SK-N-MC (cell line): ENCODE measurements at regions not wholly inside any gene's neighbourhood (a gene's known extent, or its start where the extent isn't known, plus 50 kb on each side); places are given as distances from the start of the nearest gene placed in this dataset.

Source experiments
- DNase-seq: peaks from one replicate; pipeline ENCODE4 v3.0.0-alpha.2; 2011; ENCODE audit warnings: low read depth, low spot score
- H3K27ac ChIP-seq: fragments of 200-600 bp; sonication (generic); 2 replicates; pipeline ENCODE4 v1.5.1; 2016; ENCODE audit warnings: mixed run types
- H3K36me3 ChIP-seq: fragments of 200-600 bp; sonication (generic); 2 replicates; pipeline ENCODE4 v1.6.1; 2017; ENCODE audit warnings: antibody characterized with exemption, low read length, mixed read lengths; ENCODE audit not compliant: insufficient read depth
- H3K4me3 ChIP-seq: fragments of 200-600 bp; sonication (generic); 2 replicates; pipeline ENCODE4 v1.5.1; 2016
- H3K9ac ChIP-seq: fragments of 200-600 bp; sonication (generic); 2 replicates; pipeline ENCODE4 v1.8.0; 2017; ENCODE audit warnings: mixed run types, mixed read lengths; ENCODE audit not compliant: insufficient read length
- H3K9me3 ChIP-seq: fragments of 200-600 bp; sonication (generic); 2 replicates; pipeline ENCODE4 v1.6.1; 2017; ENCODE audit warnings: low read depth, mild to moderate bottlenecking, antibody characterized with exemption, low read length, moderate library complexity, mixed read lengths
- EZH2 ChIP-seq: fragments of 200-600 bp; sonication (generic); IDR thresholded peaks from one replicate; pipeline ENCODE4 v1.6.1; 2017; ENCODE audit warnings: antibody characterized with exemption
- FOXP2 ChIP-seq: optimal IDR thresholded peaks from 2 replicates; pipeline ENCODE3; 2011; ENCODE audit warnings: mild to moderate bottlenecking, moderate library complexity; ENCODE audit not compliant: insufficient read depth; ENCODE audit errors: extremely low read length, control extremely low read depth
- POLR2AphosphoS5 ChIP-seq: IDR thresholded peaks from 2 replicates; pipeline ENCODE4 v1.6.1; 2012; ENCODE audit warnings: mild to moderate bottlenecking, low read depth, low read length, borderline replicate concordance

- DNase-seq, result no peak
- no peak overlapping the region for H3K9ac ChIP-seq
- no peaks in the 10 kb centered on the region for H3K9me3 ChIP-seq
- no peak overlapping the region for H3K4me3 ChIP-seq
- no peaks in the 10 kb centered on the region for H3K36me3 ChIP-seq
- no peak overlapping the region for H3K27ac ChIP-seq
- TF ChIP-seq EZH2 (no peak), FOXP2 (no peak), POLR2AphosphoS5 (no peak)
These were observed 224.4 kb downstream of the SPTSSA start for GRCh38 chr14:34237677-34238076.

GRCh38 chr14:34237081-34237480 is 225.0 kb downstream of the SPTSSA start:
- Histone ChIP-seq H3K27ac (no peak overlapping the region), H3K4me3 (no peak overlapping the region), H3K9ac (no peak overlapping the region), H3K36me3 (no peaks in the 10 kb centered on the region), H3K9me3 (no peaks in the 10 kb centered on the region)
- no peak for DNase-seq
- TF ChIP-seq EZH2, result no peak
- no peak for TF ChIP-seq POLR2AphosphoS5
- TF ChIP-seq FOXP2, result no peak

- no peak for TF ChIP-seq EZH2
- no peak for TF ChIP-seq POLR2AphosphoS5
- no peak for TF ChIP-seq FOXP2
- no peak overlapping the region for H3K4me3 ChIP-seq
- H3K9ac ChIP-seq, result no peak overlapping the region
- no peak for DNase-seq
- no peaks in the 10 kb centered on the region for H3K36me3 ChIP-seq
- no peaks in the 10 kb centered on the region for H3K9me3 ChIP-seq
- no peak overlapping the region for H3K27ac ChIP-seq
These were observed 226.3 kb downstream of the SPTSSA start for GRCh38 chr14:34235643-34236300.

GRCh38 chr14:34234258-34234657 is 227.8 kb downstream of the SPTSSA start:
- no peaks in the 10 kb centered on the region for H3K9me3 ChIP-seq
- no peak overlapping the region for H3K9ac ChIP-seq
- TF ChIP-seq FOXP2, result no peak
- TF ChIP-seq POLR2AphosphoS5, result no peak
- no peak for TF ChIP-seq EZH2
- H3K36me3 ChIP-seq, result no peaks in the 10 kb centered on the region
- no peak overlapping the region for H3K27ac ChIP-seq
- DNase-seq, result no peak
- H3K4me3 ChIP-seq, result no peak overlapping the region

- no peaks in the 10 kb centered on the region for H3K9me3 ChIP-seq
- TF ChIP-seq FOXP2 (no peak), POLR2AphosphoS5 (no peak), EZH2 (no peak)
- H3K36me3 ChIP-seq, result no peaks in the 10 kb centered on the region
- H3K27ac ChIP-seq, result no peak overlapping the region
- no peak overlapping the region for H3K9ac ChIP-seq
- no peak overlapping the region for H3K4me3 ChIP-seq
- DNase-seq, result no peak
These were observed 228.4 kb downstream of the SPTSSA start for GRCh38 chr14:34233619-34234018.

- no peak for DNase-seq
- H3K27ac ChIP-seq, result no peak overlapping the region
- no peak overlapping the region for H3K9ac ChIP-seq
- H3K36me3 ChIP-seq, result no peaks in the 10 kb centered on the region
- H3K9me3 ChIP-seq, result no peaks in the 10 kb centered on the region
- H3K4me3 ChIP-seq, result no peak overlapping the region
- TF ChIP-seq FOXP2 (no peak), POLR2AphosphoS5 (no peak), EZH2 (no peak)
These were observed 229.2 kb downstream of the SPTSSA start for GRCh38 chr14:34232790-34233189.

- no peaks in the 10 kb centered on the region for H3K36me3 ChIP-seq
- no peaks in the 10 kb centered on the region for H3K9me3 ChIP-seq
- DNase-seq, result no peak
- H3K27ac ChIP-seq, result no peak overlapping the region
- no peak overlapping the region for H3K4me3 ChIP-seq
- H3K9ac ChIP-seq, result no peak overlapping the region
- TF ChIP-seq POLR2AphosphoS5 (no peak), FOXP2 (no peak), EZH2 (no peak)
These were observed 230.4 kb downstream of the SPTSSA start for GRCh38 chr14:34231626-34232025.

- Histone ChIP-seq H3K4me3 (no peak overlapping the region), H3K9me3 (no peaks in the 10 kb centered on the region), H3K27ac (no peak overlapping the region), H3K9ac (no peak overlapping the region), H3K36me3 (no peaks in the 10 kb centered on the region)
- TF ChIP-seq FOXP2 (no peak), EZH2 (no peak), POLR2AphosphoS5 (no peak)
- DNase-seq, result no peak
These were observed 232.9 kb downstream of the SPTSSA start for GRCh38 chr14:34229140-34229539.

GRCh38 chr14:34228650-34228976 is 233.4 kb downstream of the SPTSSA start:
- Histone ChIP-seq H3K4me3 (no peak overlapping the region), H3K27ac (no peak overlapping the region), H3K9ac (no peak overlapping the region), H3K36me3 (no peaks in the 10 kb centered on the region), H3K9me3 (no peaks in the 10 kb centered on the region)
- DNase-seq, result no peak
- TF ChIP-seq EZH2, result no peak
- no peak for TF ChIP-seq POLR2AphosphoS5
- TF ChIP-seq FOXP2, result no peak
